DND-41 (cell line): ENCODE measurements at regions not wholly inside any gene's neighbourhood (a gene's known extent, or its start where the extent isn't known, plus 50 kb on each side); places are given as distances from the start of the nearest gene placed in this dataset.

Experiments
- CTCF ChIP-seq: IDR thresholded peaks from 2 replicates; pipeline ENCODE4 v1.5.1; 2012; ENCODE audit warnings: borderline replicate concordance, low read length, moderate library complexity, mild to moderate bottlenecking; ENCODE audit not compliant: poor library complexity, severe bottlenecking; ENCODE audit errors: extremely low read depth
- EZH2 ChIP-seq: IDR thresholded peaks from 3 replicates; pipeline ENCODE4 v1.6.1; 2012; ENCODE audit warnings: borderline replicate concordance, low read depth, mild to moderate bottlenecking, moderate library complexity, low read length, inconsistent platforms; ENCODE audit not compliant: severe bottlenecking

GRCh38 chr1:82221721-82222120, 421.0 kb downstream of the ADGRL2 start:
- TF ChIP-seq CTCF (no peak), EZH2 (no peak)
